IMR-90 (cell line): ENCODE measurements at regions not wholly inside any gene's neighbourhood (a gene's known extent, or its start where the extent isn't known, plus 50 kb on each side); places are given as distances from the start of the nearest gene placed in this dataset.

ENCODE experiments used
- ATAC-seq: fragments of 200-7000 bp; cut with Tn5 transposase; 2 replicates; pipeline ENCODE4 v1.9.1; 2020; ENCODE audit warnings: low read depth, mild to moderate bottlenecking, moderate library complexity
- BruUV-seq: library from RNA; stranded (reverse); fragments of 400-500 nt; replicated peaks from 2 replicates; lab custom pipeline; 2021; lab: Mats Ljungman, UMichigan
- CTCF ChIA-PET: fragments of 300-600 bp; formaldehyde crosslinking; extraction: SDS; loops from one replicate; lab custom pipeline; 2021; ENCODE audit warnings: antibody characterized with exemption; lab: Yijun Ruan, JAX
- POLR2A ChIA-PET: fragments of 300-600 bp; sonication (Branson Sonifier 250); formaldehyde crosslinking; loops from one replicate; lab custom pipeline; 2022; ENCODE audit warnings: antibody characterized with exemption; ENCODE audit not compliant: unreplicated experiment; lab: Charles Lee
- DNase-seq: peaks from one replicate; pipeline ENCODE4 v3.0.0; 2013
- H2AFZ ChIP-seq: replicated peaks from 2 replicates; pipeline ENCODE3; 2013; ENCODE audit warnings: low read length, mild to moderate bottlenecking; ENCODE audit not compliant: poor library complexity
- H2AK5ac ChIP-seq: 2 replicates; pipeline ENCODE4 v1.6.1; 2013; ENCODE audit warnings: low read depth, low read length, inconsistent platforms
- H2AK9ac ChIP-seq: replicated peaks from 2 replicates; pipeline ENCODE3; 2013; ENCODE audit warnings: mild to moderate bottlenecking, low read depth, low read length, moderate library complexity; ENCODE audit not compliant: poor library complexity
- H2BK120ac ChIP-seq: 2 replicates; pipeline ENCODE4 v1.6.1; 2013; ENCODE audit warnings: low read depth, low read length, inconsistent platforms
- H2BK15ac ChIP-seq: 3 replicates; pipeline ENCODE4 v1.6.1; 2013; ENCODE audit warnings: low read depth, low read length, inconsistent platforms
- H2BK20ac ChIP-seq: 2 replicates; pipeline ENCODE4 v1.6.1; 2013; ENCODE audit warnings: low read depth, mild to moderate bottlenecking, inconsistent platforms, low read length, moderate library complexity
- H2BK5ac ChIP-seq: 2 replicates; pipeline ENCODE4 v1.6.1; 2013; ENCODE audit warnings: mild to moderate bottlenecking, low read depth, low read length, inconsistent platforms; ENCODE audit not compliant: poor library complexity, severe bottlenecking
- H3K14ac ChIP-seq: replicated peaks from 2 replicates; pipeline ENCODE4 v1.6.1; 2013; ENCODE audit warnings: low read depth, low read length, inconsistent platforms
- H3K18ac ChIP-seq: 2 replicates; pipeline ENCODE4 v1.6.1; 2013; ENCODE audit warnings: low read depth, low read length, control low read depth
- H3K23ac ChIP-seq: 2 replicates; pipeline ENCODE4 v1.6.1; 2013; ENCODE audit warnings: low read depth, low read length, inconsistent platforms
- H3K27ac ChIP-seq: 2 replicates; pipeline ENCODE4 v1.5.1; 2013; ENCODE audit warnings: mild to moderate bottlenecking, control low read depth, low read length; ENCODE audit not compliant: insufficient read depth
- H3K27me3 ChIP-seq: 2 replicates; pipeline ENCODE4 v1.6.1; 2013; ENCODE audit warnings: low read length; ENCODE audit not compliant: control insufficient read depth, insufficient read depth
- H3K36me3 ChIP-seq: 2 replicates; pipeline ENCODE4 v1.6.1; 2013; ENCODE audit warnings: low read length, mixed read lengths; ENCODE audit not compliant: control insufficient read depth, insufficient read depth
- H3K4ac ChIP-seq: 2 replicates; pipeline ENCODE4 v1.6.1; 2013; ENCODE audit warnings: low read depth, low read length, inconsistent platforms
- H3K4me1 ChIP-seq: 2 replicates; pipeline ENCODE4 v1.6.1; 2013; ENCODE audit warnings: low read length, mixed read lengths; ENCODE audit not compliant: control insufficient read depth, insufficient read depth
- H3K4me2 ChIP-seq: 2 replicates; pipeline ENCODE4 v1.6.1; 2013; ENCODE audit warnings: low read depth, mild to moderate bottlenecking, control low read depth, low read length, moderate library complexity
- H3K4me3 ChIP-seq: 2 replicates; pipeline ENCODE4 v1.5.1; 2013; ENCODE audit warnings: low read depth, mild to moderate bottlenecking, control low read depth, low read length, moderate library complexity; ENCODE audit not compliant: insufficient read depth
- H3K56ac ChIP-seq: 2 replicates; pipeline ENCODE4 v1.6.1; 2013; ENCODE audit warnings: low read length, inconsistent platforms; ENCODE audit not compliant: insufficient read depth; ENCODE audit errors: extremely low read depth
- H3K79me1 ChIP-seq, 2 experiments: 2 replicates each; pipeline ENCODE4 v1.6.1; 2013; ENCODE audit warnings: low read length in 2 of 2, inconsistent platforms in 1 of 2, low read depth in 1 of 2
- H3K9ac ChIP-seq: 2 replicates; pipeline ENCODE4 v1.6.1; 2013; ENCODE audit warnings: low read depth, low read length, control low read depth
- H3K9me1 ChIP-seq: 2 replicates; pipeline ENCODE4 v1.6.1; 2013; ENCODE audit warnings: low read length, inconsistent platforms; ENCODE audit not compliant: insufficient read depth
- H3K9me3 ChIP-seq: 2 replicates; pipeline ENCODE4 v1.6.1; 2013; ENCODE audit warnings: low read length; ENCODE audit not compliant: control insufficient read depth, insufficient read depth
- H4K20me1 ChIP-seq: 2 replicates; pipeline ENCODE4 v1.6.1; 2013; ENCODE audit warnings: low read length, inconsistent platforms; ENCODE audit not compliant: insufficient read depth
- H4K5ac ChIP-seq: 2 replicates; pipeline ENCODE4 v1.6.1; 2013; ENCODE audit warnings: mild to moderate bottlenecking, low read depth, low read length, control low read depth
- H4K8ac ChIP-seq, 2 experiments: 2 replicates each; pipeline ENCODE4 v1.6.1; 2013; ENCODE audit warnings: low read depth in 2 of 2, low read length in 2 of 2, control low read depth in 1 of 2, inconsistent platforms in 1 of 2
- H4K91ac ChIP-seq: 2 replicates; pipeline ENCODE4 v1.6.1; 2013; ENCODE audit warnings: low read depth, low read length, inconsistent platforms; ENCODE audit not compliant: insufficient read depth
- BHLHE40 ChIP-seq: fragments of 150-350 bp; IDR thresholded peaks from 2 replicates; pipeline ENCODE4 v1.6.1; 2016; ENCODE audit warnings: mild to moderate bottlenecking, low read depth, low read length
- CEBPB ChIP-seq: IDR thresholded peaks from 2 replicates; pipeline ENCODE4 v1.6.1; 2012; ENCODE audit warnings: low read depth, low read length, improper control_type of control experiment
- CHD1 ChIP-seq: IDR thresholded peaks from 2 replicates; pipeline ENCODE4 v1.6.1; 2012; ENCODE audit warnings: low read depth, low read length, improper control_type of control experiment
- FOS ChIP-seq: fragments of 150-350 bp; IDR thresholded peaks from 2 replicates; pipeline ENCODE4 v1.6.1; 2016; ENCODE audit warnings: low read depth, low read length
- MAFK ChIP-seq: IDR thresholded peaks from 2 replicates; pipeline ENCODE4 v1.6.1; 2012; ENCODE audit warnings: low read depth, low read length, improper control_type of control experiment
- MAZ ChIP-seq: IDR thresholded peaks from 2 replicates; pipeline ENCODE4 v1.6.1; 2012; ENCODE audit warnings: low read depth, mild to moderate bottlenecking, low read length, improper control_type of control experiment, moderate library complexity, borderline replicate concordance
- MXI1 ChIP-seq: IDR thresholded peaks from 2 replicates; pipeline ENCODE4 v1.6.1; 2012; ENCODE audit warnings: low read depth, mild to moderate bottlenecking, low read length, moderate library complexity, borderline replicate concordance
- RCOR1 ChIP-seq: IDR thresholded peaks from 2 replicates; pipeline ENCODE4 v1.6.1; 2012; ENCODE audit warnings: mild to moderate bottlenecking, low read length, improper control_type of control experiment; ENCODE audit not compliant: insufficient replicate concordance
- RFX5 ChIP-seq: IDR thresholded peaks from 2 replicates; pipeline ENCODE4 v1.8.0; 2012; ENCODE audit warnings: low read depth, mild to moderate bottlenecking, low read length, moderate library complexity
- dilution Hi-C: fragments of 300-500 bp; cut with HindIII; formaldehyde crosslinking; loops from one replicate; pipeline ENCODE4 v1.14.3; 2018; ENCODE audit warnings: low sequenced_read_pairs; ENCODE audit not compliant: unreplicated experiment
- in situ Hi-C: fragments of 300-500 bp; cut with MboI; formaldehyde crosslinking; loops from 3 replicates; pipeline ENCODE4 v1.14.3; 2019; ENCODE audit warnings: low sequenced_read_pairs, inconsistent platforms, mixed read lengths
- intact Hi-C: fragments of 100-400 bp; cut with micrococcal nuclease; formaldehyde crosslinking; loops from 2 replicates; pipeline ENCODE4 v1.10.0; 2022
- TF ChIP-seq, protein P1 (sequence below): conservative IDR thresholded peaks from 2 replicates; pipeline ENCODE4 v1.5.1; 2012; ENCODE audit warnings: mild to moderate bottlenecking, low read depth, low read length, improper control_type of control experiment
- TF ChIP-seq, protein P2 (sequence below): fragments of 150-350 bp; IDR thresholded peaks from 2 replicates; pipeline ENCODE4 v1.6.1; 2016; ENCODE audit warnings: low read depth, mild to moderate bottlenecking, low read length, moderate library complexity, borderline replicate concordance
- TF ChIP-seq, protein P3 (sequence below): fragments of 150-350 bp; IDR thresholded peaks from 2 replicates; pipeline ENCODE4 v1.6.1; 2017; ENCODE audit warnings: mild to moderate bottlenecking, antibody characterized with exemption, low read length, low read depth

DNA sequence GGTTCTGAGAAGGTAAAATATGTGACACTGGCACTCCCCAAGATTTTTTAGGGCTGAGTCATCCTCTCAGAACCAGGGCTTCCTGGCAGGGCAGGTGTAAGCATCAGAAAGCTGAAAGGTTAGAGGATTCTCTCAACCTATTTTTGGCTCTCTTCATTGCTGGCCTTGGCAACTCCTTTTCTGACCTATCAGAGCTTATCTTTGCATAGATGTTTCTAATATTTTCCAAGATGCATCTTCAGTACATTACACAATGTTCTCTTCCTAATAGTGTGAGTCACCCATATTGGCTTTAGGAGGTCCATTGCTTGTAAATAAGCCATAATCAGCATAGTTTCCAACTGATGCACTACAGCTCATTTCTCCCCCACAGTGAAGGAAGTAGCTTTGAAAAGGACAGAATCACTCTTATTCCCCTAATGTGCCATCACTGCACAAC, 2008.4 kb upstream of the PIK3C3 start:
- TF ChIP-seq, protein P1, sequence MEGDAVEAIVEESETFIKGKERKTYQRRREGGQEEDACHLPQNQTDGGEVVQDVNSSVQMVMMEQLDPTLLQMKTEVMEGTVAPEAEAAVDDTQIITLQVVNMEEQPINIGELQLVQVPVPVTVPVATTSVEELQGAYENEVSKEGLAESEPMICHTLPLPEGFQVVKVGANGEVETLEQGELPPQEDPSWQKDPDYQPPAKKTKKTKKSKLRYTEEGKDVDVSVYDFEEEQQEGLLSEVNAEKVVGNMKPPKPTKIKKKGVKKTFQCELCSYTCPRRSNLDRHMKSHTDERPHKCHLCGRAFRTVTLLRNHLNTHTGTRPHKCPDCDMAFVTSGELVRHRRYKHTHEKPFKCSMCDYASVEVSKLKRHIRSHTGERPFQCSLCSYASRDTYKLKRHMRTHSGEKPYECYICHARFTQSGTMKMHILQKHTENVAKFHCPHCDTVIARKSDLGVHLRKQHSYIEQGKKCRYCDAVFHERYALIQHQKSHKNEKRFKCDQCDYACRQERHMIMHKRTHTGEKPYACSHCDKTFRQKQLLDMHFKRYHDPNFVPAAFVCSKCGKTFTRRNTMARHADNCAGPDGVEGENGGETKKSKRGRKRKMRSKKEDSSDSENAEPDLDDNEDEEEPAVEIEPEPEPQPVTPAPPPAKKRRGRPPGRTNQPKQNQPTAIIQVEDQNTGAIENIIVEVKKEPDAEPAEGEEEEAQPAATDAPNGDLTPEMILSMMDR, result no peak
- TF ChIP-seq CHD1 (no peak), MAFK (no peak), RCOR1 (no peak), RFX5 (no peak), FOS (peak; percentile 34; the same call in 1 of the 2 replicates), MXI1 (no peak), BHLHE40 (no peak), MAZ (no peak), CEBPB (peak; percentile 63; the same call in 1 of the 2 replicates)
- TF ChIP-seq, protein P2, sequence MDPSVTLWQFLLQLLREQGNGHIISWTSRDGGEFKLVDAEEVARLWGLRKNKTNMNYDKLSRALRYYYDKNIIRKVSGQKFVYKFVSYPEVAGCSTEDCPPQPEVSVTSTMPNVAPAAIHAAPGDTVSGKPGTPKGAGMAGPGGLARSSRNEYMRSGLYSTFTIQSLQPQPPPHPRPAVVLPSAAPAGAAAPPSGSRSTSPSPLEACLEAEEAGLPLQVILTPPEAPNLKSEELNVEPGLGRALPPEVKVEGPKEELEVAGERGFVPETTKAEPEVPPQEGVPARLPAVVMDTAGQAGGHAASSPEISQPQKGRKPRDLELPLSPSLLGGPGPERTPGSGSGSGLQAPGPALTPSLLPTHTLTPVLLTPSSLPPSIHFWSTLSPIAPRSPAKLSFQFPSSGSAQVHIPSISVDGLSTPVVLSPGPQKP, result no peak
- TF ChIP-seq, protein P3, sequence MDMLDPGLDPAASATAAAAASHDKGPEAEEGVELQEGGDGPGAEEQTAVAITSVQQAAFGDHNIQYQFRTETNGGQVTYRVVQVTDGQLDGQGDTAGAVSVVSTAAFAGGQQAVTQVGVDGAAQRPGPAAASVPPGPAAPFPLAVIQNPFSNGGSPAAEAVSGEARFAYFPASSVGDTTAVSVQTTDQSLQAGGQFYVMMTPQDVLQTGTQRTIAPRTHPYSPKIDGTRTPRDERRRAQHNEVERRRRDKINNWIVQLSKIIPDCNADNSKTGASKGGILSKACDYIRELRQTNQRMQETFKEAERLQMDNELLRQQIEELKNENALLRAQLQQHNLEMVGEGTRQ, result no peak
- H3K4me3 ChIP-seq, result no peak overlapping the region
- ChIA-PET POLR2A (interaction anchor here (0.7 kb wide), 1 partner anchor 324 kb away, joined by 3 read pairs; no protein-coding TSS in a partner anchor), CTCF (interaction anchor here (0.6 to 0.7 kb wide), 2 partner anchors 61 to 1278 kb away, joined by 4 to 5 read pairs; no protein-coding TSS in a partner anchor)
- peak; percentile 89 for ATAC-seq
- no peak overlapping the region for H3K18ac ChIP-seq
- no peak overlapping the region for H2AK9ac ChIP-seq
- H3K14ac ChIP-seq, result no peak overlapping the region
- no TSS peak for BruUV-seq
- H3K9me3 ChIP-seq, result no peaks in the 10 kb centered on the region
- no peak overlapping the region for H3K56ac ChIP-seq
- H3K27me3 ChIP-seq, result no peaks in the 10 kb centered on the region
- H4K8ac ChIP-seq, result 0 out of 4 replicates have a peak overlapping the region, but pooled peaks of 1 of the 2 experiments have one; percentile 58
- no peak overlapping the region for H2AFZ ChIP-seq
- H4K20me1 ChIP-seq, result no peaks in the 10 kb centered on the region
- H3K4me2 ChIP-seq, result no peak overlapping the region; the same call in 1 of the 2 replicates
- dilution Hi-C loops (no loop called here), in situ Hi-C loops (no loop called here), intact Hi-C loops (no loop called here)
- no peak overlapping the region for H3K9ac ChIP-seq
- H3K36me3 ChIP-seq, result no peaks in the 10 kb centered on the region
- no peak overlapping the region for H3K4ac ChIP-seq
- H2BK5ac ChIP-seq, result peak overlapping the region; percentile 65
- H2AK5ac ChIP-seq, result no peak overlapping the region
- H3K27ac ChIP-seq, result peak overlapping the region; percentile 50
- no peak overlapping the region; the same call in 2 of the 3 replicates for H2BK15ac ChIP-seq
- H4K91ac ChIP-seq, result no peak overlapping the region
- no peaks in the 10 kb centered on the region for H3K79me1 ChIP-seq
- H4K5ac ChIP-seq, result no peak overlapping the region
- H3K4me1 ChIP-seq, result peaks cover 3% of the 10 kb centered on the region; the same call in 1 of the 2 replicates
- no peak overlapping the region for H3K23ac ChIP-seq
- H3K9me1 ChIP-seq, result no peaks in the 10 kb centered on the region
- H2BK20ac ChIP-seq, result no peak overlapping the region
- DNase-seq, result peak; percentile 76
- H2BK120ac ChIP-seq, result peak overlapping the region; percentile 57; the same call in 1 of the 2 replicates
